ENCODE measurements at regions not wholly inside any gene's neighbourhood (a gene's known extent, or its start where the extent isn't known, plus 50 kb on each side); places are given as distances from the start of the nearest gene placed in this dataset.
"Not testable (repeated sequence)": the region's sequence is repeated elsewhere in the genome, so short reads cannot be mapped to it uniquely, and the experiment has no call there.

DNA sequence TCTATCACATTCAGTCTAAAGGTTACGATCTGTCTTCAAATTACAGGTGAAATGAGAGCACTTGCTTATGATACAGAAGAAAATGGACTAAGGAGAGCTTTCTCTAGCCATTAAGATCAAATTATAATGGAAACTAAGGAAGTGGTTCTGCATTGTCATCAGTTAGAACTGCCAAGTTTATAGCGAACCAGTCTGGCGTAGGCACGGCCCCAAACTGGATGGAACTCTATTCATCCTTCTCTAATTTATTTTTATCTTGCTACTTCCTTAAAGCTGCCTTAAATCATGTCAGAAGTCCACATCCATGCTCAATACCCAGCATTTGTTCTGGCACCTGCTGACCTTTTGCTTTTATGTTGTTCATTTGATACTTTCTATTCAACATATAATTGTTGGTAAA is 63.7 kb upstream of the APBB1IP start:
- no peak overlapping the region for H3K9ac ChIP-seq (ENCODE audit: low read length)
- H3K36me3 ChIP-seq (ENCODE audit: control insufficient read depth, insufficient read depth, low read length, severe bottlenecking) = no peaks in the 10 kb centered on the region
- DNase-seq (ENCODE audit: low read depth) = no peak
- no peaks in the 10 kb centered on the region for H3K9me3 ChIP-seq (ENCODE audit: control insufficient read depth, low read length)
- peaks cover 11% of the 10 kb centered on the region for H3K4me1 ChIP-seq (ENCODE audit: control insufficient read depth, insufficient read depth, low read length)
- no peak overlapping the region for H3K4me3 ChIP-seq (ENCODE audit: low read length)
- H3K27me3 ChIP-seq (replicated peaks; ENCODE audit: control insufficient read depth, insufficient read depth, low read length) = no peaks in the 10 kb centered on the region

DNA sequence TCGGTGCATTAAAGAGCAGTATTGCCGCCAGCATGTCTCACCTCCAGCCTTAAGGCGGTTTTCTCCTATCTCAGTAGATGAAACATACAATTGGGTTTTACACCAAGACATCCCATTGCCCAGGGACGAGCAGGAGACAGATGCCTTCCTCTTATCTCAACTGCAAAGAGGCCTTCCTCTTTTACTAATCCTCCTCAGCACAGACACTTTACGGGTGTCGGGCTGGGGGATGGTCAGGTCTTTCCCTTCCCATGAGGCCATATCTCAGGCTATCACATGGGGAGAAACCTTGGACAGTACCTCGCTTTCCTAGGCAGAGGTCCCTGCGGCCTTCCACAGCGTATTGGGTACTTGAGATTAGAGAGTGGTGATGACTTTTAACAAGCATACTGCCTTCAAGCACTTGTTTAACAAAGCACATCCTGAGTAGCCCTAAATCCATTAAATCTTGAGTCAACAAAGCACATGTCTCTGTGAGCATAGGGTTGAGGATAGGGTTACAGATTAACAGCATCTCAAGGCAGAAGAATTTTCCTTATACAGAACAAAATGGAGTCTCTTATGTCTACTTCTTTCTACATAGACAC is 60.8 kb upstream of the APBB1IP start:
- H3K27me3 ChIP-seq (replicated peaks; ENCODE audit: control insufficient read depth, insufficient read depth, low read length); DNase-seq (ENCODE audit: low read depth); H3K36me3 ChIP-seq (ENCODE audit: control insufficient read depth, insufficient read depth, low read length, severe bottlenecking); H3K9ac ChIP-seq (ENCODE audit: low read length); H3K4me3 ChIP-seq (ENCODE audit: low read length); H3K9me3 ChIP-seq (ENCODE audit: control insufficient read depth, low read length): not testable (repeated sequence)
- peaks cover 24% of the 10 kb centered on the region for H3K4me1 ChIP-seq (ENCODE audit: control insufficient read depth, insufficient read depth, low read length)

- H3K4me1 ChIP-seq (ENCODE audit: control insufficient read depth, insufficient read depth, low read length) = peaks cover 24% of the 10 kb centered on the region
- DNase-seq (ENCODE audit: low read depth) = peak; percentile 1
- no peak overlapping the region for H3K9ac ChIP-seq (ENCODE audit: low read length)
- H3K27me3 ChIP-seq (replicated peaks; ENCODE audit: control insufficient read depth, insufficient read depth, low read length) = no peaks in the 10 kb centered on the region
- no peaks in the 10 kb centered on the region for H3K9me3 ChIP-seq (ENCODE audit: control insufficient read depth, low read length)
- H3K4me3 ChIP-seq (ENCODE audit: low read length) = peak overlapping the region; percentile 30
- H3K36me3 ChIP-seq (ENCODE audit: control insufficient read depth, insufficient read depth, low read length, severe bottlenecking) = no peaks in the 10 kb centered on the region
Measured at GRCh38 chr10:26378861-26379294, 59.3 kb upstream of the APBB1IP start.

GRCh38 chr10:26380815-26381214 is 57.3 kb upstream of the APBB1IP start:
- DNase-seq (ENCODE audit: low read depth) = no peak
- no peak overlapping the region for H3K4me3 ChIP-seq (ENCODE audit: low read length)

DNA sequence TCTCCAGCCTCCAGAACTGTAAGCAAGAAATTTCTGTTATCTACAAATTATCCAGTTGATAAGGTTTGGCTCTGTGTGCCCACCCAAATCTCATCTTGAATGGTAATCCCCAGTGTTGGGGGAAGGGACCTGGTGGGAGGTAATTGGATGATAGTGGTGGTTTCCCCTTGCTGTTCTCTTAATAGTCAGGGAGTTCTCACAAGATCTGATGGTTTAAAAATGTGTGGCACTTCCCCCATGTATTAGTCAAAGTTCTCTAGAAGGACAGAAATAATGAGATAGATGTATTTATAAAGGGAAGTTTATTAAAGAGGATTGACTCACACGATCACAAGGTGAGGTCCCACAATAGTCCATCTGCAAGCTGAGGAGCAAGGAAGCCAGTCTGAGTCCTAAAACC is 56.2 kb upstream of the APBB1IP start:
- Histone ChIP-seq H3K9me3 (ENCODE audit: control insufficient read depth, low read length) (no peaks in the 10 kb centered on the region), H3K36me3 (ENCODE audit: control insufficient read depth, insufficient read depth, low read length, severe bottlenecking) (no peaks in the 10 kb centered on the region), H3K4me3 (ENCODE audit: low read length) (no peak overlapping the region), H3K4me1 (ENCODE audit: control insufficient read depth, insufficient read depth, low read length) (peaks cover 28% of the 10 kb centered on the region), H3K9ac (ENCODE audit: low read length) (no peak overlapping the region), H3K27me3 (replicated peaks; ENCODE audit: control insufficient read depth, insufficient read depth, low read length) (no peaks in the 10 kb centered on the region)
- no peak for DNase-seq (ENCODE audit: low read depth)

More at GRCh38 chr10:26380815-26381214, 57.3 kb upstream of the APBB1IP start:
- no peaks in the 10 kb centered on the region for H3K36me3 ChIP-seq (ENCODE audit: control insufficient read depth, insufficient read depth, low read length, severe bottlenecking)
- no peaks in the 10 kb centered on the region for H3K27me3 ChIP-seq (replicated peaks; ENCODE audit: control insufficient read depth, insufficient read depth, low read length)
- H3K9ac ChIP-seq (ENCODE audit: low read length) = no peak overlapping the region
- no peaks in the 10 kb centered on the region for H3K9me3 ChIP-seq (ENCODE audit: control insufficient read depth, low read length)
- peaks cover 24% of the 10 kb centered on the region for H3K4me1 ChIP-seq (ENCODE audit: control insufficient read depth, insufficient read depth, low read length)

GRCh38 chr10:26384600-26384999 is 53.5 kb upstream of the APBB1IP start:
- Histone ChIP-seq H3K9ac (ENCODE audit: low read length) (no peak overlapping the region), H3K27me3 (replicated peaks; ENCODE audit: control insufficient read depth, insufficient read depth, low read length) (no peaks in the 10 kb centered on the region), H3K36me3 (ENCODE audit: control insufficient read depth, insufficient read depth, low read length, severe bottlenecking) (no peaks in the 10 kb centered on the region), H3K4me1 (ENCODE audit: control insufficient read depth, insufficient read depth, low read length) (peaks cover 16% of the 10 kb centered on the region), H3K4me3 (ENCODE audit: low read length) (no peak overlapping the region), H3K9me3 (ENCODE audit: control insufficient read depth, low read length) (no peaks in the 10 kb centered on the region)
- no peak for DNase-seq (ENCODE audit: low read depth)

GRCh38 chr10:26385443-26385842 is 52.7 kb upstream of the APBB1IP start:
- H3K9me3 ChIP-seq (ENCODE audit: control insufficient read depth, low read length) = no peaks in the 10 kb centered on the region
- no peak overlapping the region for H3K4me3 ChIP-seq (ENCODE audit: low read length)

GRCh38 chr10:26386781-26387180 is 51.4 kb upstream of the APBB1IP start:
- Histone ChIP-seq H3K9me3 (ENCODE audit: control insufficient read depth, low read length) (no peaks in the 10 kb centered on the region), H3K9ac (ENCODE audit: low read length) (no peak overlapping the region), H3K4me3 (ENCODE audit: low read length) (no peak overlapping the region), H3K36me3 (ENCODE audit: control insufficient read depth, insufficient read depth, low read length, severe bottlenecking) (no peaks in the 10 kb centered on the region), H3K4me1 (ENCODE audit: control insufficient read depth, insufficient read depth, low read length) (peaks cover 5% of the 10 kb centered on the region), H3K27me3 (replicated peaks; ENCODE audit: control insufficient read depth, insufficient read depth, low read length) (peaks cover 3% of the 10 kb centered on the region)
- DNase-seq (ENCODE audit: low read depth) = no peak

More at GRCh38 chr10:26385443-26385842, 52.7 kb upstream of the APBB1IP start:
- Histone ChIP-seq H3K36me3 (ENCODE audit: control insufficient read depth, insufficient read depth, low read length, severe bottlenecking) (no peaks in the 10 kb centered on the region), H3K9ac (ENCODE audit: low read length) (no peak overlapping the region), H3K4me1 (ENCODE audit: control insufficient read depth, insufficient read depth, low read length) (peaks cover 9% of the 10 kb centered on the region), H3K27me3 (replicated peaks; ENCODE audit: control insufficient read depth, insufficient read depth, low read length) (no peaks in the 10 kb centered on the region)
- no peak for DNase-seq (ENCODE audit: low read depth)

Data from adipocyte (in vitro differentiated cells).